Bronchial epithelial cell (primary cell): ENCODE measurements at regions not wholly inside any gene's neighbourhood (a gene's known extent, or its start where the extent isn't known, plus 50 kb on each side); places are given as distances from the start of the nearest gene placed in this dataset.
"Not testable (repeated sequence)": the region's sequence is repeated elsewhere in the genome, so short reads cannot be mapped to it uniquely, and the experiment has no call there.

Source experiments
- DNase-seq: peaks from one replicate; pipeline ENCODE4 v3.0.0-alpha.2; 2010; ENCODE audit warnings: low read depth
- FAIRE-seq: peaks from 2 replicates; lab custom pipeline; 2011; peaks lifted over from hg19 to GRCh38; lab: Jason Lieb, UNC
- H3K27me3 ChIP-seq: 2 replicates; pipeline ENCODE4 v1.5.1; 2011; ENCODE audit warnings: low read length; ENCODE audit not compliant: control insufficient read depth, insufficient read depth
- H3K36me3 ChIP-seq: 2 replicates; pipeline ENCODE4 v1.5.1; 2011; ENCODE audit warnings: low read length; ENCODE audit not compliant: control insufficient read depth, insufficient read depth
- H3K4me3 ChIP-seq: 2 replicates; pipeline ENCODE4 v1.5.1; 2011; ENCODE audit warnings: mild to moderate bottlenecking, low read depth, low read length, control low read depth
- TF ChIP-seq, protein P1 (sequence below): IDR thresholded peaks from 2 replicates; pipeline ENCODE4 v1.5.1; 2011; ENCODE audit warnings: mild to moderate bottlenecking, moderate library complexity, low read length, control low read depth, inconsistent platforms; ENCODE audit not compliant: insufficient read depth, severe bottlenecking

DNA sequence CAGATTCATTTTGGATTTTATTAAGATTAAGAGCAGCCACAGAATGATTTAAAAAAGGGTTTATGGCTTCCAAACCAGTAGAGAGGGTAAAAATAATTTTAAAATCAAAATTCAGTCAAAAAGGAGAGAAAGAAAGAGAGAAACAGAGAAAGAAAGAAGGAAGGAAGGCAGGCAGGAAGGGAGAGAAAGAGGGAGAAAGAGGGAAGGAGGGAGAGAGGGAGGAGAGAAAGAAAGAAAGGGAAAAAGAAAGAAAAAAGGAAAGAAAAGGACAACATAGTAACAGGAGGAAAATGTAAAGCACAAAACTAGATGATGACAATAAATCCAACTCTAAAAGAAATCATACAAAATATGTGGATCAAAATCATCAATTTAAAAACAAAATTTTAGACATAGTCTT, 79.6 kb upstream of the FRG1 start:
- Histone ChIP-seq H3K36me3 (no peaks in the 10 kb centered on the region), H3K4me3 (no peak overlapping the region), H3K27me3 (no peaks in the 10 kb centered on the region)
- FAIRE-seq, result no peak
- no peak for DNase-seq
- TF ChIP-seq, protein P1, sequence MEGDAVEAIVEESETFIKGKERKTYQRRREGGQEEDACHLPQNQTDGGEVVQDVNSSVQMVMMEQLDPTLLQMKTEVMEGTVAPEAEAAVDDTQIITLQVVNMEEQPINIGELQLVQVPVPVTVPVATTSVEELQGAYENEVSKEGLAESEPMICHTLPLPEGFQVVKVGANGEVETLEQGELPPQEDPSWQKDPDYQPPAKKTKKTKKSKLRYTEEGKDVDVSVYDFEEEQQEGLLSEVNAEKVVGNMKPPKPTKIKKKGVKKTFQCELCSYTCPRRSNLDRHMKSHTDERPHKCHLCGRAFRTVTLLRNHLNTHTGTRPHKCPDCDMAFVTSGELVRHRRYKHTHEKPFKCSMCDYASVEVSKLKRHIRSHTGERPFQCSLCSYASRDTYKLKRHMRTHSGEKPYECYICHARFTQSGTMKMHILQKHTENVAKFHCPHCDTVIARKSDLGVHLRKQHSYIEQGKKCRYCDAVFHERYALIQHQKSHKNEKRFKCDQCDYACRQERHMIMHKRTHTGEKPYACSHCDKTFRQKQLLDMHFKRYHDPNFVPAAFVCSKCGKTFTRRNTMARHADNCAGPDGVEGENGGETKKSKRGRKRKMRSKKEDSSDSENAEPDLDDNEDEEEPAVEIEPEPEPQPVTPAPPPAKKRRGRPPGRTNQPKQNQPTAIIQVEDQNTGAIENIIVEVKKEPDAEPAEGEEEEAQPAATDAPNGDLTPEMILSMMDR, result no peak

DNA sequence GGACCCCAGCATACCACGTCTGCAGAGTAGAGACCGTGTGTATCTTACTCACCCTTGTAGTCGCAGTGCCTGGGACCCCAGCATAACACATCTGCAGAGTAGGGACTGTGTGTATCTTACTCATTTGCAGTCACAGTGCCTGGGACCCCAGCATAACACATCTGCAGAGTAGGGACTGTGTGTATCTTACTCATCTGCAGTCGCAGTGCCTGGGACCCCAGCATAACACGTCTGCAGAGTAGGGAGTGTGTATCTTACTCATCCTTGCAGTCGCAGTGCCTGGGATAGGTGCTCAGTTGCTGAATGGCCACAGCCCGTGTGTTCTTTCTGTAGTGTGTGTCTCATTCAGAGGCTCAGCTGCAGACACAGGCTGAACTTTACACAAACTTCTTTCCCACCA, 71.4 kb upstream of the FRG1 start:
- no peak for DNase-seq
- peak; percentile 55 for FAIRE-seq
- TF ChIP-seq, protein P1, result no peak
- Histone ChIP-seq H3K36me3 (no peaks in the 10 kb centered on the region), H3K27me3 (no peaks in the 10 kb centered on the region), H3K4me3 (no peak overlapping the region)

DNA sequence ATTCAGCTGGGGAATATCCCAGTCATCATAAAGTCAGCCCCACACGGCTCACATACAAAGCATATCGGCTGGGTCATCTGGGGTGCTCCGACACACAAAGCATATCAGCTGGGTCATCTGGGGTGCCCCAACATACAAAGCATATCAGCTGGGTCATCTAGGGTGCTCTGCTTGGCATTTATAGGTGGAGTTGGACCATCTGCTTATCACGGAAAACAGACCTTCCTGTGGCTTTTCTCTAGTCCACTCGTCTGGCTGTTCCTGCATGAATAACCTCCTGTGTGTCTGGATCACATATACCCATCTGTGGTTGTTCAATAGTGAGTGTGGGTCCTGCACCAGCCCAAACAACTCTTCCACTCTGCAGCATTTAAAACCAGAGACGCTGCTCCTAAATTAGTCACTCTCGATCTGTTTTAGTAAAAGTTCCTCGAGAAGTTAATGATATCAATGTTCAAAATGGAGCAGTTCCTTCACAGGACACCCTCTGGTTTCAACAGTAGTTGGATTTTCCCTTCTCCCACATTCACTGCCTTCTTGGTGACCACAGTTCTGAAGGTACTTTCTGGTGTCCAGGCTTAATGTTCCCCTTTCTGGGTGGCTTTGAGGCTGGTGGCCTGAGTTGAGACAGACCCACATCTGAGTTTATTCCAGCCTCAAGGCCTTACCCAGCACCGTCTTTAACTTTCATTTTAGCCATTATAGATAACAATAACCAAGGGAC, 70.0 kb upstream of the FRG1 start:
- FAIRE-seq, result no peak
- DNase-seq, result no peak
- no peaks in the 10 kb centered on the region for H3K27me3 ChIP-seq
- H3K4me3 ChIP-seq, result no peak overlapping the region
- no peaks in the 10 kb centered on the region for H3K36me3 ChIP-seq
- TF ChIP-seq, protein P1, result no peak

DNA sequence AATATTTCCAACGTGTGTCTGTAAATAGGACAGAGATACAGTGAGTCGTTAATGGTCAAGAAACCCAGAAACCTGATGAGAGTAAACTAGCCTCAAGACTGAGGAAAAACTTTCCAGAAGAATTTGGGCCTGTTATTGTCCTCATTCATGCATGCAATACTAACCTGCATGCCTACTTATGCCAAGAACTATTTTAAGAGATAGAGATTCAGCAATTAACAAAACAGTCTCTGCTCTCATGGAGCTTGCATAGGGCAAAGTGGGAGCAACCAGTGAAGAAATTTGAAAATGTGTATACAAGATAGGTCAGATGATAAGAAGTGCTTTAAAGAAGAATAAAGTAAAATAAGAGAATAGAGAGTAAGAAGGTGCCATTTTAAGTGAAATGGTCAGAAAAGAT, 66.1 kb upstream of the FRG1 start:
- FAIRE-seq, result no peak
- no peaks in the 10 kb centered on the region for H3K27me3 ChIP-seq
- no peak for DNase-seq
- H3K36me3 ChIP-seq, result no peaks in the 10 kb centered on the region
- TF ChIP-seq, protein P1, result no peak
- no peak overlapping the region for H3K4me3 ChIP-seq

DNA sequence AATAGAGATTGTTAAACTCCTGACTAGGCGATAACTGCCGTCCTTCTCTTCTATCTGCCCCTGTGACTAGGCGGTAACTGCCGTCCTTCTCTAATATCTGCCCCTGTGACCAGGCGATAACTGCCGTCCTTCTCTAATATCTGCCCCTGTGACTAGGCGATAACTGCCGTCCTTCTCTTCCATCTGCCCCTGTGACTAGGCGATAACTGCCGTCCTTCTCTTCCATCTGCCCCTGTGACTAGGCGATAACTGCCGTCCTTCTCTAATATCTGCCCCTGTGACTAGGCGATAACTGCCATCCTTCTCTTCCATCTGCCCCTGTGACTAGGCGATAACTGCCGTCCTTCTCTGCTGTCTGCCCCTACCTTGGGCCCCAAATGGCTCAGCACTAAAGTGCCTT, 59.5 kb upstream of the FRG1 start:
- peak; percentile 100 for FAIRE-seq
- H3K27me3 ChIP-seq, H3K36me3 ChIP-seq, H3K4me3 ChIP-seq: not testable (repeated sequence)
- peak; percentile 2 for DNase-seq

DNA sequence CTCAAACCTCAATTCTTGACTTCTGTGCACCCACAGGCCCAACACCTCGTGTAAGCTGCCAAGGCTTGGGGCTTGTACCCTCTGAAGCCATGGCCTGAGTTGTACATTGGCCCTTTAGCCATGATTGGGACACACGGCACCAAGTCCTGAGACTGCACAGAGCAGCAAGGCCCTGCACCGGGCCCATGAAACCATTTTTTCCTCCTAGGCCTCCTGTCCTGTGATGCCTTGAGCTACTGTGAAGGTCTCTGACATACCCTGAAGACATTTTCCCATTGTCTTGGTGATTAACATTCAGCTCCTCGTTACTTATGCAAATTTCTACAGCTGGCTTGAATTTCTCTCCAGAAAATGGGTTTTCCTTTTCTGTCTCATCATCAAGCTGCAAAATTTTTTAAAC, 52.3 kb upstream of the FRG1 start:
- DNase-seq, FAIRE-seq, H3K27me3 ChIP-seq, H3K36me3 ChIP-seq, H3K4me3 ChIP-seq: not testable (repeated sequence)
